GM18502 (cell line): ENCODE measurements at regions not wholly inside any gene's neighbourhood (a gene's known extent, or its start where the extent isn't known, plus 50 kb on each side); places are given as distances from the start of the nearest gene placed in this dataset.

ENCODE experiments used
- ATAC-seq: cut with Tn5 transposase; IDR thresholded peaks from one replicate; pipeline ENCODE4 v1.9.1; 2021; ENCODE audit warnings: mild to moderate bottlenecking; ENCODE audit not compliant: unreplicated experiment, poor library complexity

DNA sequence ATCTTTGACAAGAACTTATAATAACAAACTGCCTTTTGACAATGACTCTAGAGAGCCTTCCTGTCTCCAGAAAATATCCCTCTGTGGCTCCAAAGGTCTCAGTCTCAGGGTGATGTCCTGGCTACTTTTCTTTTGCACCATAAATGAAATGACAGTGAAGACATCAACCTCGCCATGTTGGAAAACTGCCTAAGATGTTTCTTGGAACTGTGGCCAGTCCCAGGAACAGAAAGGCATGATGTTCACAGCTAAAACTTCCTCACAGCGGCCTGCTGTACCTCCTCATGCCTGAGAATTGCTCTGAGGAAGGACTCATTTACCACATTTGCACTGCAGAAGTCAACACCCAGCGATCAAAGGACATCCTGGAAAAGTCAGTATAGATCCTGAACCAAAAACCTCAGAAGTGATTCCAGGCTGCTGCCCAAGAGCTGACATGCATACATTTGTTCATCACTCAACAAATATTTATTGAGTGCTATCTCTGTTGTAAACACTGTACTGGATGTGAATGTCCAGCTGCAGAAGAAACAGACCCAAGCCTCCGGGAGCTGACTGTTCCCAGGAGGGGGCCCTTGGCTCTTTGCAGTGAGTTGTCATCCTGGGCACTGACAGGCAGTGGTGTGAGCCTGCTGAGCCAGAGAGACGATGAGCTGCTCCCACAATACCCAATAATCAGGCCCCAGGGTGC lies 64.3 kb upstream of the ACSL3 start:
- no peak for ATAC-seq

DNA sequence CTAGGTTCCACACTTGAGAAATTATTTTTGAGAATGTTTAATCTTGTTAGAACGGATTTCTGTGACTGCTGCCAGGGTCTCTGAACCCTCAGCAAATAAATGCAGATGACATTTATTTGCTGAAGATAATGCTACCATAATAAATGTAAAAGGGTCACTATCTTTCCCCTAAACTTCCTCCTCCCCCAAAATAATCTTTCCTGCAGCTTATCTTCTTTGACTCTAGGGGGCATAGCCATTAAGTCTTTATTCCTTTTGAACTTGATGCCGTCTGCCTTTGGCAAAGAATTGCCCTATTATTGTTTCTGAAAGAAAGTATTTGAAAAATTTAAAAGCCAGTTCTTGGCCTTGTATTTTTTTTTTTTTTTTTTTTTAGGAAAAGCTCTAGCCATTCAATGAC lies 63.6 kb upstream of the ACSL3 start:
- peak; percentile 56 for ATAC-seq

DNA sequence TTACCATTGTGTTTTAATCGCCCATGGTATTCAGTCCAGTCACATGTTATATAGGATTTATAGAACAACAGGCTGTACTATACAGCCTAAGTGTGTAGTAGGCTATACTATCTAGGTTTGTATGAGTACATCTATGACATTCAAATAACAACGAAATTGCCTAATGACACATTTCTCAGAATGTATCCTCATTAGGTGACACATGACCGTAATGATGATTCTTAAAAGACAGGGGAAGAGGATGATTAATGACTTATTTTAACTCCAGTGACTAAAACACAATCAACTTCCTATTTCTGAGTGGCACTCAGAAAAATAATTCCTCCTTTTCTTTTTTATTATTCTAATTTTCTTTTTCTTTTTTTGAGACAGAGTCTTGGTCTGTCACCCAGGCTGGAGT lies 63.0 kb upstream of the ACSL3 start:
- ATAC-seq = no peak

DNA sequence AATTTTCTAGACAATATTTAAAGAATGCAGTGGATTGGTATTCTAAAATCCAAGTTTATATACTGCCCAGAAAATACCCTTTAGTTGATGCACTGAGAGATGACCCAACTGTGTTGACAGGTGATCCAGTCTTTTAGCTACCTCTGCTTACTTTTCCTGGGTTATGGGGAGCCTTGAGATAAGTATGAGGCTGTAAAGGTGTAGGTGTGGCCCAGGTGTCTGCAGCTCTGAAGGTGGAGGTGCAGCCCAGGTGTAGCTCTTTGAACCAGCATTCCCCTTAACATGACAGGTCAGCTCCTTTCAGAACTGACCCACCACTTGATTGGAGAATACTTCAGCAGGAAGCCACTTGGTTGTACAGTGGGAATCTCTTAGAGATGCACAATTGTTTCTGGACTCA lies 62.3 kb upstream of the ACSL3 start:
- no peak for ATAC-seq

DNA sequence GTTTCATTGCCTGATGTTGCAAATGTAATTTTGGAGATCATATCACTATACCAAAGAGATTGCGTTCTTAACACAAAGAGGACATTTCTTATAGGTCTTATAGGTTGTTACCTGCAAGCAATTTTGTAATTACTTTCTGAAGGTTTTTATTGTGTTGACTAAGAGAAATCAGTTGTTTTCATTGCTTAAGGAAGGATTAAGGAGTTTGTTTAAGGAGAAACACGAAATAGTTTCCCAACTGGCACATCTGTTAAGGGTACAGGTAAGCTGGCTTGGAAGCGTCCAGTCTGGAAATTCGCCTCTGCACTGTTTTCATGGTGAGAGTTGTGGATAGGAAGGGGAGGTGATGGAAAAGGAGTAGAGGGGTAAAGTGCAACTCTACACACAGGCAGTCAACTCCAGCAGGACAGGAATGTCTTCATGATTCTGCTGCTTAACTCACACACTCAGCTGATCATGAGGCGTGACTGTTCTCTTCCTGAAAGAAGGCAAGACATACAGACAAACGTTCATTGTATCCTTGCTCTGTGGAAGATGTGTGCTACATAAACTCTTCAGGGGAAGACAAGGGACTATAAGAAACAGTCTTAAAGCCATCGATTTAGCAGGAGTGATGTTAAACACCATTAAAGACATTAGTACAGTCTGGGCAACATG lies 61.4 kb upstream of the ACSL3 start:
- no peak for ATAC-seq

DNA sequence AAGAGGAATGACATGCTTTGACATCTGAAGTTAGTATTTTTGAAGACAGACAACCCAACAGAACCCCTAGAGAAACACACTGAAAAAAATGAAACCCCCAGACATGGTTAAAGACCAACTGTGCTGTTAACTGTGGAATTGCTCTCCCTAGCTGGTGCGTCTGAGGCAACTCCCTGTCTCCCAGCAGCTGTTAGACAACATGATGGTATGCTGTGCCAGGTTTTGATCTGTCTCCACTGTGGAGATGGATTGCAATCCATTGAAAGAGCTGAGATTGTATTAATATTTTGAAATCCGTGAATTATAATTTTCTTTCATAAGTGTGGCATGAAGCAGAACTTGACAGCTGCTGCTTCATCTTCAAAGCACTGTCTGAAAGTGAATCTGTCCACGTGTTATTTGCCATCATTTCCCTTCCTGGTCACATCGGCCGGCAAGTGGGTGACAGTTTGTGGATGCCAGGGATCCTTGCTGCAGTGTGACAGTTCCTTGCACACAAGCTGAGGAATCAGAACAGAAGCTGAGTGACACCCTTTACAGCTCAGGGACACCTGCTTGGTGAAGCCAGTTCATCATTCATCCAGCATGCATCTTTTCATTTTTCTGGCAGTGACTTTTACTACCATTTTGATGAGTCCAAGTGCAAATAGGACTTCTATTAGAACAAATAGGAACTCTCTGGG lies 58.2 kb upstream of the ACSL3 start:
- no peak for ATAC-seq

DNA sequence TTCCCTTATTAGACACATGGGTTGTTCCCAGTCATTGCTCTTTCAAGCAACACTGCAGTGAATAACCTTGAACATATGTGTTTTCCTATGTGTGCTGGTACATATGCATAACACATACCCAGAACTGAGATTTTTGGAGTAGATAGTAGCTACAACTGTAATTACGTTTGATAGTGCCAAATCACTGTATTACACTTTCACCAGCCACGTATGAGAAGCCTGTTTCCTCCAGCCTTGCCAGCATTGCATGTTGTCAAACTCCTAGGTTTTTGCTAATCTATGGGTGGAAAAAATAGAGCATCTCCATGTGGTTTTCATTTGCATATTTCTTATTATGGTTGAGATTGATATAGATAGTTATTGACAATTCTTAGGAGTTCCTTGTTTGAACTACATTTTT lies 56.5 kb upstream of the ACSL3 start:
- no peak for ATAC-seq

DNA sequence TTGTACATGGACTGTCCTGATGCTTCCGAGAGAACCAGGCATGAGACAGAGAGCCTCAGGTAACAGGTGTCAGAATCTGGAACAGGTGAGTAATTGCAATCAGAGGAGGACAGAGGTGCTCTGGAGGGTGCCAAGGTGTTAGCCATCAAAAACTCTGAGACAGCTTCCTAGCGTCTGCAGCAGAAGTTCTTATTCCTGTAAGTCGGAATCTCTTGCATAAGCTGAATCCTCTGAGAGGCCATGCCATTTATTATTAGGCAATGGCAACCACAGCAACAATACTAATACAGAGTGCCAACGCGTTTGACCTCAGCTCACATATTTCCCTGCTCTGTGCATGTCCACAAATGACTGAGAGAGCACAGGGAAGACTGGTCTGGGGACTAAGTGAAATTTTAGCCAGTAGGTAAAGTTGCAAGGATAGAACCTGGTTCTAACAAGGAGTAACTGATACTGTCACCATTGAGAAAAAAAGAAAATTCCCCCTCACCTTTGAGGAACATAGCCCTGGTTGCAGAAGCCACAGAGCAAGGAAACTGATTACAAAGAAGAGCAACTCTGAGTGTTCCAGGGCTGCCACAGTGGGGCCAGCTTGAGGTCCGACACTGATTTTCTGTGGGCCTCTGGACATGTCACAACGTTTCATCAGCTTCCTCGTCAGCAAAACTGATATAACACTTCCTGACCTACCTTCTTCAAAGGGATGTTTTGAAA lies 55.1 kb upstream of the ACSL3 start:
- ATAC-seq = no peak

DNA sequence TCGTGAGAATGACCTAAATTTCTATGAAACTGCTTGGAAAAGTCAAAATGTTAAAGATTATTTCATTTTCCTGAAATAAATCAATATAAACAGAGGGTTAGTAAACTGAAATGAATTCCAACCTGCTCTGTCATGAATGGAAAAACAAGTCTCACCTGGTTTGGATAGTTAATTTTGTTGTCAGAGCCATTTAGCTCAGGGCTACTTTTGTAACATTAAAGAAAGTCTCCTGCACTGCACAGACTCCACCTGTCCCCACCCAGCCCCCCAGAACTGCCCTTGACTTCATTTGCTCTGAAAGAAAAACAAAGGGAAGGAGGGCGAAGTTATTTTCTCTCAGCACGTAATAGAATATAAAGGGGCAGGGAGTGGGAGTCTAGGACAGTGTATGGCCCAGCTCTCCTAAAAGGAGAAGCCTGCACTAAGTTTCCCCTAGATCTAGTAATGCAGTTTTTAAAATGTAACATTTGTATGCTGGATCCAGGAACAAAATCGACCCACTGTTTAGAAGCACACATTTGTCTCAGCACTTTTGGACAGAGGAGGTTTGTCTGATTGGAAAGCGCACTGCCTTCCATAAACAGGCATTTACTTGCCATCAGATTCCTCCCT lies 54.2 kb upstream of the ACSL3 start:
- no peak for ATAC-seq

DNA sequence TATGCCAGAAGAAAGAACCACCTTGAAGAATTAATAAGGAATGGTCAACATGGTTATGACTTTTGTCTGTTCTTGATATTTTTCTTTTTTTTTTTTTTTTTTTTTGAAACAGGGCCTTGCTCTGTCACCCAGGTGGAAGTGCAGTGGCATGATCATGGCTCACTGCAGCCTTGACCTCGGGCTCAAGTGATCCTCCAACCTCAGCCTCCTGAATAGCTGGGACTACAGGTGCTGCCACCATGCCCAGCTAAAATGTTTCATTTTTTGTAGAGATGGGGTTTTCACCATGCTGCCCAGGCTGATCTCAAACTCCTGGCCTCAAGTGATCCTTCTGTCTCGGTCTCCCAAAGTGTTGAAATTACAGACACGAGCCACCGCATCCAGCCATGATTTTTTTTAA lies 53.4 kb upstream of the ACSL3 start:
- ATAC-seq = no peak

DNA sequence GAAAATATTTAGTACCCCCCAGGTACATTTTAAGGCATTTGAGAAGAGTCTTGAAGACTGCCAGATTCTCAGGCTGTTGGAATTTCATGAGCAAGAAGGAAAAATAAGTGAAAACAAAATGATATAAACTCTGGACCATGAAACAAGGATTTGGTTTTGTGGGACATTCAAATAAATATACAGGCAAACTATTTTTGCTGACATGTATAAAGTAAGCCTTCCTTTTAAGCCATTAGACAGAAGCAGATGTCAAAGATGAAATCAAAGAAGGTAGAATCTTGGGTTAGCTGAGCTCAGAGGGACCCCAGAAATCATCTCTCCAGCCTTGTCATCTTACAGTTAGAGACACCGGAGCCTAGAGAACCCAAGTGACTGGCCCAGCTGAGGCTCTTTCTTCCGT lies 51.3 kb upstream of the ACSL3 start:
- no peak for ATAC-seq

DNA sequence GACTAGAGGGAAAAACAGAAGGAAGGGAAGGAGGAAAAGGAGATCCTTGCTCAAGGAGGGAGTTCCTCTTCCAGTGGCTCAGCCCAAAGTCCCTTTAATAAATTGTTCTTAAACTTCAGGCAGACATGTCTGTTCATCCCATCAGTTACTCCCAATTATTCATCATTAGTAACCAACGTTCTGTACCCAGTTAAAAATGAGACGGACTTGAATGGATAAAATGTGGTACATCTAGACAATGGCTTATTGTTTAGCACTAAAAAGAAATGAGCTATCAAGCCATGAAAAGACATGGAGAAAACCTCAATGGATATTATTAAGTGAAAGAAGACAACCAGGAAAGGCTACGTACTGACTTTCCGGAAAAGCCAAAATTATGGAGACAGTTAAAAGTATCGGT lies 50.8 kb upstream of the ACSL3 start:
- ATAC-seq = no peak
